ENCODE measurements at regions not wholly inside any gene's neighbourhood (a gene's known extent, or its start where the extent isn't known, plus 50 kb on each side); places are given as distances from the start of the nearest gene placed in this dataset.
A peak's percentile ranks its signal among the peaks of the same experiment; 100 is the strongest.
"Not testable (repeated sequence)": the region's sequence is repeated elsewhere in the genome, so short reads cannot be mapped to it uniquely, and the experiment has no call there.

DNA sequence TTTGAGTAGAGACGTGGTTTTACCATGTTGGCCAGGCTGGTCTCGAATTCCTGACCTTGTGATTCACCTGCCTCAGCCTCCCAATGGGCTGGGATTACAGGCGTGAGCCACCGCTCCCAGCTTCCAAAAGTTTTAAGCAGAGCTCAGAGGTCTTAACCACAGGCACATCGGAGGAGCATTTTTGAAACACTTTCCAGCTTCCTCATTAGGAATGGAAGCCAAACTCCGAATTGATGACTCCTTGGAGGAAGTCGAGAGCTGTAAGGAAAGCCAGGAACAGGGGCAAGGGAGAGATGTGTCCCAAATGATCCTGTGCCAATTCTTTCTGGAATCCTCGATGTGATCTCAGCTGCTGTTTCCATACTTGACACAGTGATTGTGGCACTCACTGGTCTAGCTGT is 56.2 kb upstream of the CCZ1B start:
- DNase-seq, result not testable (repeated sequence)

GRCh38 chr7:6883756-6884155 is 57.7 kb upstream of the CCZ1B start:
- not testable (repeated sequence) for DNase-seq

- DNase-seq, result no peak
Observed at GRCh38 chr7:6886198-6886597, 60.1 kb upstream of the CCZ1B start.

DNA sequence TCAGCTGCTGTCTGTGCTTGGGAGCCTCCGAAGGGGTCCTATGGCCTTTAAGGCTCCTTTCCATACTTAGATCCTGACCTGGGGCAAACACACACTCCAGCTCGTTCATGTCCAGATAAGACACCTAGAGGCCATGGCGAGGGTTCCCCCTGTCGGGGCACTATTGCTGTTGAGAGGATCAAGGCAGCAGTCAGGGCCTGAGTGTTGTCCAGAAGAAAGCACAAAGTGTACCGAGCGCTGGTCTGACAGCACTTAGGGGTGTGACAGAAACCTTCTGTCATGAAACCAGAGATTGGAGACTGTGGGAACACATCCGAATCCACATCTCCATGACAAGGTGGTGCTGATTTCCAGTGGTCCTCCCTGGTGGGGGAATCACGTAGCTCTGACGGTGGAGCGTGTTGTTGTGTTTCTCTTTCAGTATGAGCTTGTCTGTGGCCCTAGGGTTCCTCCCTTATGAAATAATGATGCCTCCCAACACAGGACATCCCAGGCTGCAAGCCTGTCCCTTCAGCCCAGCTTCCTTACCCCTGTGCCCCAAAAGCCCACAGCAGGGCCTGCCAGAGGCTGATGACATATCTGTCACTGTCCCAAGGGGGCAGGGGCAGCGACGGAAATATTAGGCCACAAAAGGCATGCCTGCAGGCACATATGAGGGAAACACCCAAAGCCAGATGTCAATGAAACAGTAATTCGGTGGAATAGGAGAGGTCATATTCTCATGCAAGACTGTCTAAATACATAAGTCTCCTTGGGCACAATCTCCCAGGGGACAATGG is 62.4 kb upstream of the CCZ1B start:
- not testable (repeated sequence) for DNase-seq

DNA sequence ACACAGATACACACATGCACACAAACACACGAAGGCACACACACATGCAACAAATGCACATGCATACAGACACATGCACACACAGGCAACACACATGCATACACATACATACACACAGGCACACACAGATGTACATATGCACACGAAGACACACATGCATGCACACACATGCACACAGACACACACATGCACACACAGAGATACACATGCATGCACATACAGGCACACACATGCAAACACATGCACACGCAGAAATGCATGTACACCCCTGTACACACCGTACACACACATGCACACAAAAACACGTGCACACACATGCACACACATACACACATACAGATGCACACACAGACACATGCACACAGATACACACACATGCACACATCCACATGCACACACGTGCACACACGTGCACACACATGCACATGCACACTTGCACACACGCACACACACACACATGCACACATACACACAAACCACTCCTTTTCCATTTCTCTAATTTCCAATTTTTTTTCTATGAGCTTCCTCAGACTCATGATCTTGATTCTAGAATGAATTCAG is 63.3 kb upstream of the CCZ1B start:
- no peak for DNase-seq

DNA sequence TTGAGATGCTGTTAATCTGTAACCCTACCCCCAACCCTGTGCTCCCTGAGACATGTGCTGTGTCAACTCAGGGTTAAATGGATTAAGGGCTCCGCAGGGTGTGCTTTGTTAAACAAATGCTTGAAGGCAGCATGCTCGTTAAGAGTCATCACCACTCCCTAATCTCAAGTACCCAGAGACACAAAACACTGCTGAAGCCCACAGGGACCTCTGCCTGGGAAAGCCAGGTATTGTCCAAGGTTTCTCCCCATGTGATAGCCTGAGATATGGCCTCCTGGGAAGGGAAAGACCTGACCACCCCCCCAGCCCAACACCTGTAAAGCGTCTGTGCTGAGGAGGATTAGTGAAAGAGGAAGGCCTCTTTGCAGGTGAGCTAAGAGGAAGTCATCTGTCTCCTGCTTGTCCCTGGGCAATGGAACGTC is 76.0 kb upstream of the CCZ1B start:
- DNase-seq, result not testable (repeated sequence)

- DNase-seq, result not testable (repeated sequence)
Observed at GRCh38 chr7:6903289-6903688, 77.2 kb upstream of the CCZ1B start.

DNA sequence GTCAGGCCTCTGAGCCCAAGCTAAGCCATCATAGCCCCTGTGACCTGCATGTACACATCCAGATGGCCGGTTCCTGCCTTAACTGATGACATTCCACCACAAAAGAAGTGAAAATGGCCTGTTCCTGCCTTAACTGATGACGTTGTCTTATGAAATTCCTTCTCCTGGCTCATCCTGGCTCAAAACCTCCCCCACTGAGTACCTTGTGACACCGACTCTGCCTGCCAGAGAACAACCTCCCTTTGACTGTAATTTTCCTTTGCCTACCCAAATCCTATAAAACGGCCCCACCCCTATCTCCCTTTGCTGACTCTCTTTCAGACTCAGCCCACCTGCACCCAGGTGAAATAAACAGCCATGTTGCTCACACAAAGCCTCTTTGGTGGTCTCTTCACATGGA is 77.7 kb upstream of the CCZ1B start:
- DNase-seq, result not testable (repeated sequence)

DNA sequence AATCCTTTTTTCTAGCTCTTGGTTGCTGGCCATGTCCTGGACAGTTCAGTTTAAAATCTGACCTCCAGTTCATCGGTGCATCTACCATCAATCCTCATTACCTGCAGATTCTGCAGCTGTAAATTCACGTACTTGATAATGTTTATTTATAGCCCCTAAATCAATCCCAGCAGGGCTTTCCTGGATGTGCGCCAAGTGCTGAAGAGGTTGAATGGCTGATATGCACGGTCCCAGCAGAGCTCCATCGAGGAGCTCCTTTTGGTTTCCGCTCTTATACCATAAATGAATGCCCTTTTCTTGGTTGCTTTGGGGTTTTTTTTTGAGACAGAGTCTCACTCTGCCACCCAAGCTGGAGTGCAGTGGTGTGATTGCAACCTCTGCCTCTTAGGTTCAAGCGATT is 91.2 kb upstream of the CCZ1B start:
- no peak for DNase-seq

GRCh38 chr7:6919169-6919568 is 93.1 kb upstream of the CCZ1B start:
- DNase-seq, result not testable (repeated sequence)

DNA sequence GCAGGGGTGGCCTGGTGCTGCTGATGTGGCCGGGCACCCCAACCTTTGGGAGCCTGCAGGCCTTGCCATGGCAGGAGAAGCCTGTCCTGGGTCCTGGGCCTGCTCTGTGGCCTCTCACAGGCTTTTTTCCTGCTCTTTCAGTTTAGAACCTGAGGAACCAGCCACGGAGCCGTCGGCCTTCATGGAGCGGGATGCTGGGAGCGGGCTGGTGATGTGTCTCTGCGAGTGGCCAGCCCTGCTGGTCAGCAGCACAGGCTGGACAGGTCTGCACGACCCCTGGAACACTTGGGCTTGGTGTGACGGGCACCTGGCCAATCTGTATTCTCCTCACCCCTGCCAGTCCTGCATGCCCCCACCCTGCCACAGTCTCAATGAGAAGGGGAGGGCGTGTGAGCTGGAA is 98.4 kb upstream of the CCZ1B start:
- not testable (repeated sequence) for DNase-seq

DNA sequence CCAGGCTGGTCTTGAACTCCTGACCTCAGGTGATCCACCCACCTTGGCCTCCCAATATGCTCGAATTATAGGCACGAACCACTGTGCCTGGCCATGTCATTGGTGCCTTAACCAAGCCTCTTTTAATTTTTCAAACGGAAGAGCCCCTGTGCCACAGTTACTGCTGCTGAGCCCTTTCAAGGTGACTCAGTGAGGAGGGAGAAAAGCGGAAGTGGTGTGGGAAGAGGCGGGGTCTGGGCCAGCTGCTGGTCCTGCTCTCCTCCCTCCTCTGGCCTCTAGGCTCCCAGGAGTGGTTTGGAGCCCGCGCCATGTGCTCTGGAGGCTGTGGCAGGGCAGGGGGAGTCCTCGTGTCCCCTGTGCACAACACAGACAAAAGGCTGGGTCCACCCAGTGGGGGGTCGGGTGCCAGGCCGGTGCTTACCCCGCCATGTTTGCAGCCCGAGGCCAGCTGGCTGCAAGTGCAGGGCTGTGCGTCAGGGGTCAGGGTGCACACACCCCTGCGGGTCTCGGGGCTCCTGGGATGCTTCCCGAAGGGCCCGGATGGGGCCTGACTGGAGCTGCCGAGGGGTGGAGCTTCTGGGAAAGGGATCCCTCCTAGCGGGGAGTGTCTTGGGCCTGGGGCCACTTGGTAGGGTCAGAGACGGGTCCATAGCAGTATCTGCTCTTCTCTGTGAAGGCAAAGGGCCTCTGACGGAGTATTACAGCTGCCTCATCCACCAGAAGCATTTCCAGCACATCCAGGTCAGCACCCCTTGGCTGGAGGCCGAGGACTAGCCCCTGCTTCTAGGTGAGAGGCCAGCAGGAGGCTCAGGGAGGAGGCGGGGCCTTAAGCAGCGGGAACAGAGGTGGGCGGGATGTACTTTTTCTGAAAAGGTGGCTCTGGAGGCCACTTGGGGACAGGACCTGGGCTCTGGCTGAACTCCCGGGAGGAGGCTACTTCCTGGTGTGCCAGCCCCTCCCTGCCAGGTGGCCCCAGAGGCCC is 100.4 kb upstream of the CCZ1B start:
- not testable (repeated sequence) for DNase-seq

DNA sequence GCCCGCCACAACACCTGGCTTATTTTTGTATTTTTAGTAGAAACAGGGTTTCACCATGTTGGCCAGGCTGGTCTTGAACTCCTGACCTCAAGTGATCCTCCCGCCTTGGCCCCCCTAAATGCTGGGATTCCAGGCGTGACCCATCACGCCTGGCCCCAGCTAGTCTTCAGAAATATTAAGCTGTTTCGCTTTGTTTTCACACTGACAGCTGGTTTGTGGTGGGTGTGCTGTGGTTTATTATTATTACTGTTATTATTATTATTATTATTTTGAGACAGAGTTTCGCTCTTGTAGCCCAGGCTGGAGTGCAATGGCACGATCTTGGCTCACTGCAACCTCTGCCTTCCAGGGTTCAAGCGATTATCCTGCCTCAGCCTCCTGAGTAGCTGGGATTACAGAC is 101.6 kb upstream of the CCZ1B start:
- not testable (repeated sequence) for DNase-seq

DNA sequence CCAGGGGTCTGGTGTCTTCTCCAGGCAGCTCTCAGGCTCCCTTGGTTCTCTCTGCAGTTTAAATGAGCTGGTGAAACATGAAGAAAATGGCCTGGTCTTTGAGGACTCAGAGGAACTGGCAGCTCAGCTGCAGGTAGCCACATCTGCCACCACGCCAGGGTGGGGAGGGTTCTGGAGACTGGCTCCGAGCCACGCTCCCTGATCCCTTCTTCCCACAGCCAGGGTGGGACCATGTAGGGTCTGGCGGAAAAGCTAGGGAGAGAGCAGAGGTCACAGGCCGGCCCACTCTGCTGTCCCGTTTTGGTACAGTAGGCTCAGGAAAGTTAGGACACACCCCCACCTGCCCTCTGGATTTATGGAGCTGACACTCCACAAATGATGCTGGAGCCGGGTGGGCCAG is 103.5 kb upstream of the CCZ1B start:
- not testable (repeated sequence) for DNase-seq

DNA sequence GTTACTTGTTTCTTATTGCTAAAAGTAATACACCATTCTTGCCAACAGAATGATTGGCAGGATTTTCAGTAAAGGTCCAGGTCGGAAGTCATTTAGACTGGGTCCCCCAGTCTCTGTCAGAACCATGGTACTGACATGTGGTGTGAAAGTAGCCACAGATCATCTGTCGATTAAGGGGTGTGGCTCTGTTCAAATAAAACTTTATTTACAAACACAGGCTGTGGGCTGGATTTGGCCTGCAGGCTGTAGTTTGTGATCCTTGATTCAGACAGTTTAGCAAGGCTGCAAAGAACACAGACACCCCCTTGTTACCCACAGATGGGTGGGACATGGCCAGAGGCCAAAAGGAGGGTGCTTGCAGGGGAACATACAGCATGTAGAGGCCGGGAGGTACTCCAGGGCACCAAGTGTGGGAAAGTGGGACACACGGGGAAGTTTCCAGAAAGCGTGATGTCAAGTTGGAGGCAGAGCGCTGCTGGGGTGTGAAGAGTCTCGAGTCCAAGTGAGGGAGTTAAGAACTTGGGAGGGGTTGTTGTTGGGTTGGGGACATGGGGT is 104.1 kb upstream of the CCZ1B start:
- not testable (repeated sequence) for DNase-seq

- DNase-seq, result peak in 1 of 2 donors; percentile 8
Observed at GRCh38 chr7:6930787-6931186, 104.7 kb upstream of the CCZ1B start.

DNA sequence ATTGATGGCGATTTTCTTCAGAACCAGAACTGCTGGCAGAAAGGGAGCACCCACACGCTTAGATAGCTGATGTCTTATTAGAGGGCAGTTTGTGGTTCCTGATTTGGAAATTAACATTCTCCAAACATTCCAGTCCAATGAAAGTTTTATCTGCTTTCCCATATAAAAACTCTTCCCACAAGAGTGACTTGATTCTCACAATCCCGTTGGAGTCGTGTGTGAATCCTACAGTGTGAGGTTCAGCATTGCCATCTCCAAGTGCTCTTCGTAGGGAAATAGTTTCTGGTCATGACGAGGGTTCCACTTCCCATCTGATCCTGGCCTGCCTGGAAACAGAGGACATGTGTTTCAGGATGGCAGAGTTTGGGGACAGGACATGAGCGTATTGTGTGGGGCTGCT is 105.4 kb upstream of the CCZ1B start:
- not testable (repeated sequence) for DNase-seq

DNA sequence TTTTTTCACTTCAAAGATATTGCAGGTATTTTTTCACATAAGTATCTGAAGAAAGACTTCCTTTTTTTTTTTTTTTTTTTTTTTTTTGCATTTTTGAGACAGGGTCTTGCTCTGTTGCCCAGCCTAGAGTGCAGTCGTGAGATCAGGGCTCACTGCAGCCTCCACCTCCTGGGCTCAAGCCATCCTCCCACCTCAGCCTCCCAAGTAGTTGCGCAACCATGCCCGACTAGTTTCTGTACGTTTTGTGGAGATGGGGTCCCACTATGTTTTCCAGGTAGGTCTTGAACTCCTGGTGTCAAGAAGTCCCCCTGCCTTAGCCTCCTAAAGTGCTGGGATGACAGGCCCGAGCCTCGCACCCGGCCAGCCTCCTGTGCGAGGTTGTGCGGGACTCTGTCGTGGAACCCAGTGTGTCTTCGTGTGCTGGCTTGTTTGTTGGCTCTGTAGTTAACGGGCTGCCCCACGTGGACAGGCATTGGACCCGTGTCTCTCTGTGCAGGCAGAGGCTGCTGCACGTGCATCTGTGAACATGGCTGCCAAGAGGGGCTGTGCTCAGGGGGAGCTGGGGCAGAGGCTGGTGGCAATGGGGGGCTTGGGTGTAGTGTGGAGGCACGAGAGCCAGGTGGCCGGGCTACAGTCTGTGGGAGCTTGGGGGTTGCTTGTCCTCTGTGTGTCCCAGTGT is 108.0 kb upstream of the CCZ1B start:
- DNase-seq, result not testable (repeated sequence)

GRCh38 chr7:6934981-6935380 is 108.9 kb upstream of the CCZ1B start:
- no peak for DNase-seq

GRCh38 chr7:6936626-6937025 is 110.6 kb upstream of the CCZ1B start:
- not testable (repeated sequence) for DNase-seq

GRCh38 chr7:6937746-6938145 is 111.7 kb upstream of the CCZ1B start:
- not testable (repeated sequence) for DNase-seq

GRCh38 chr7:6938284-6938683 is 112.2 kb upstream of the CCZ1B start:
- not testable (repeated sequence) for DNase-seq

Measured in hippocampal formation (tissue), 2 donors.